H1 (cell line): ENCODE measurements at regions not wholly inside any gene's neighbourhood (a gene's known extent, or its start where the extent isn't known, plus 50 kb on each side); places are given as distances from the start of the nearest gene placed in this dataset.
"Not testable (repeated sequence)": the region's sequence is repeated elsewhere in the genome, so short reads cannot be mapped to it uniquely, and the experiment has no call there.

Experiments
- CTCF ChIA-PET: fragments of 300-600 bp; sonication (Branson Sonifier 250); formaldehyde crosslinking; loops from one replicate; lab custom pipeline; 2021; ENCODE audit not compliant: partially characterized antibody; lab: Charles Lee
- POLR2A ChIA-PET: fragments of 300-600 bp; sonication (Branson Sonifier 250); formaldehyde crosslinking; loops from one replicate; lab custom pipeline; 2021; ENCODE audit warnings: inconsistent platforms; ENCODE audit not compliant: partially characterized antibody; lab: Charles Lee
- DNase-seq, 2 experiments: peaks; one replicate each; pipeline versions ENCODE4 v3.0.0 to v3.0.0-alpha.2; 2010 to 2022; ENCODE audit warnings: low spot score in 2 of 2, low read depth in 1 of 2, mixed read lengths in 1 of 2
- FAIRE-seq: peaks from 2 replicates; lab custom pipeline; 2011; peaks lifted over from hg19 to GRCh38; lab: Jason Lieb, UNC
- H2AFZ ChIP-seq: 2 replicates; pipeline ENCODE4 v1.8.1; 2012; ENCODE audit warnings: low read length, inconsistent platforms
- H2AK5ac ChIP-seq: 2 replicates; pipeline ENCODE4 v1.6.1; 2013; ENCODE audit warnings: low read depth, low read length
- H2BK120ac ChIP-seq: replicated peaks from 2 replicates; pipeline ENCODE3; 2013; ENCODE audit warnings: low read depth, low read length, inconsistent platforms
- H2BK12ac ChIP-seq: 2 replicates; pipeline ENCODE4 v1.6.1; 2013; ENCODE audit warnings: low read depth, low read length
- H2BK15ac ChIP-seq: 2 replicates; pipeline ENCODE4 v1.6.1; 2013; ENCODE audit warnings: low read length
- H2BK20ac ChIP-seq: 2 replicates; pipeline ENCODE4 v1.6.1; 2013; ENCODE audit warnings: low read length
- H2BK5ac ChIP-seq: 2 replicates; pipeline ENCODE4 v1.6.1; 2013; ENCODE audit warnings: low read depth, low read length
- H3K14ac ChIP-seq: 2 replicates; pipeline ENCODE4 v1.6.1; 2013; ENCODE audit warnings: inconsistent platforms; ENCODE audit not compliant: insufficient read length
- H3K18ac ChIP-seq: 2 replicates; pipeline ENCODE4 v1.6.1; 2013; ENCODE audit warnings: low read length; ENCODE audit errors: extremely low read depth
- H3K23ac ChIP-seq: 2 replicates; pipeline ENCODE4 v1.6.1; 2013; ENCODE audit warnings: inconsistent platforms; ENCODE audit not compliant: insufficient read length
- H3K23me2 ChIP-seq: 2 replicates; pipeline ENCODE4 v1.6.1; 2013; ENCODE audit warnings: low read depth, low read length
- H3K27ac ChIP-seq: 2 replicates; pipeline ENCODE4 v1.6.1; 2011; ENCODE audit warnings: low read depth, low read length, inconsistent platforms
- H3K27me3 ChIP-seq, 4 experiments: replicated peaks in 1 of 4; 1 replicate in 1 of 4; 2 replicates in 3 of 4; pipeline versions ENCODE4 v1.6.1 to v1.8.1; 2011 to 2013; ENCODE audit warnings: low read length in 3 of 4, mild to moderate bottlenecking in 3 of 4, inconsistent platforms in 2 of 4, mixed read lengths in 2 of 4, moderate library complexity in 1 of 4; ENCODE audit not compliant: control insufficient read depth in 3 of 4, insufficient read depth in 3 of 4; ENCODE audit errors: extremely low read depth in 1 of 4
- H3K36me3 ChIP-seq, 4 experiments: 2 replicates each; pipeline versions ENCODE4 v1.6.1 to v1.8.1; 2011 to 2013; ENCODE audit warnings: mild to moderate bottlenecking in 4 of 4, low read length in 3 of 4, moderate library complexity in 2 of 4, control low read depth in 1 of 4, inconsistent platforms in 1 of 4; ENCODE audit not compliant: insufficient read depth in 4 of 4, control insufficient read depth in 2 of 4
- H3K4ac ChIP-seq: replicated peaks from 2 replicates; pipeline ENCODE3; 2013; ENCODE audit warnings: low read length, low read depth, mixed read lengths, inconsistent platforms; ENCODE audit not compliant: insufficient read length
- H3K4me1 ChIP-seq, 4 experiments: replicated peaks in 1 of 4; 1 replicate in 1 of 4; 2 replicates in 3 of 4; pipeline versions ENCODE4 v1.6.1 to v1.8.1; 2011 to 2013; ENCODE audit warnings: low read length in 3 of 4, inconsistent platforms in 2 of 4, mixed read lengths in 1 of 4; ENCODE audit not compliant: insufficient read depth in 4 of 4, control insufficient read depth in 3 of 4
- H3K4me2 ChIP-seq, 2 experiments: 2 replicates each; pipeline versions ENCODE4 v1.6.1 to v1.8.1; 2011 to 2013; ENCODE audit warnings: low read depth in 2 of 2, low read length in 2 of 2, control low read depth in 1 of 2, inconsistent platforms in 1 of 2, mild to moderate bottlenecking in 1 of 2; ENCODE audit not compliant: insufficient read depth in 1 of 2
- H3K4me3 ChIP-seq, 4 experiments: fragments of 200-600, 300-600 bp in 1 of 4; sonication (generic), shearing (Covaris generic), sonication (Bioruptor Twin) in 1 of 4; 2 replicates each; pipeline versions ENCODE4 v1.5.1 to v1.8.1; 2011 to 2016; ENCODE audit warnings: low read length in 4 of 4, low read depth in 3 of 4, control low read depth in 2 of 4, inconsistent platforms in 2 of 4, mild to moderate bottlenecking in 2 of 4, mixed read lengths in 1 of 4, moderate library complexity in 1 of 4; ENCODE audit not compliant: insufficient read depth in 2 of 4; ENCODE audit errors: extremely low read depth in 1 of 4
- H3K56ac ChIP-seq: replicated peaks from 2 replicates; pipeline ENCODE3; 2013; ENCODE audit warnings: low read depth, mild to moderate bottlenecking, mixed read lengths, low read length, inconsistent platforms; ENCODE audit not compliant: insufficient read length
- H3K79me1 ChIP-seq: 2 replicates; pipeline ENCODE4 v1.6.1; 2013; ENCODE audit warnings: low read depth, low read length, control low read depth
- H3K79me2 ChIP-seq, 2 experiments: 2 replicates each; pipeline versions ENCODE4 v1.6.1 to v1.8.1; 2012 to 2013; ENCODE audit warnings: low read length in 2 of 2, mild to moderate bottlenecking in 2 of 2, inconsistent platforms in 1 of 2; ENCODE audit not compliant: insufficient read depth in 2 of 2, control insufficient read depth in 1 of 2
- H3K9ac ChIP-seq, 4 experiments: replicated peaks in 1 of 4; 1 replicate in 1 of 4; 2 replicates in 3 of 4; pipeline versions ENCODE4 v1.6.1 to v1.8.1; 2011 to 2013; ENCODE audit warnings: low read depth in 3 of 4, low read length in 3 of 4, control low read depth in 2 of 4, mild to moderate bottlenecking in 2 of 4, moderate library complexity in 2 of 4, inconsistent platforms in 1 of 4; ENCODE audit errors: extremely low read depth in 1 of 4
- H3K9me3 ChIP-seq, 2 experiments: 2 replicates each; pipeline versions ENCODE4 v1.6.1 to v1.8.1; 2012 to 2013; ENCODE audit warnings: mild to moderate bottlenecking in 2 of 2, moderate library complexity in 2 of 2, control low read depth in 1 of 2, inconsistent platforms in 1 of 2, low read depth in 1 of 2, low read length in 1 of 2, mixed read lengths in 1 of 2; ENCODE audit not compliant: insufficient read depth in 2 of 2
- H4K20me1 ChIP-seq, 2 experiments: replicated peaks in 1 of 2; 2 replicates each; pipeline versions ENCODE3 to v1.8.1; 2011 to 2013; ENCODE audit warnings: inconsistent platforms in 2 of 2, low read length in 2 of 2, mild to moderate bottlenecking in 1 of 2; ENCODE audit not compliant: insufficient read depth in 2 of 2, control insufficient read depth in 1 of 2
- H4K5ac ChIP-seq: 2 replicates; pipeline ENCODE4 v1.6.1; 2013; ENCODE audit warnings: low read length, low read depth, mixed read lengths, inconsistent platforms; ENCODE audit not compliant: insufficient read length
- H4K8ac ChIP-seq: 2 replicates; pipeline ENCODE4 v1.8.0; 2013; ENCODE audit warnings: mild to moderate bottlenecking, moderate library complexity, low read length, inconsistent platforms; ENCODE audit not compliant: insufficient read depth; ENCODE audit errors: extremely low read depth
- H4K91ac ChIP-seq: replicated peaks from 2 replicates; pipeline ENCODE3; 2013; ENCODE audit warnings: low read length, mixed read lengths, inconsistent platforms; ENCODE audit not compliant: insufficient read length
- WGBS, 2 experiments: shearing (Covaris generic) in 1 of 2; methylation state at CpG; one replicate each; pipeline versions ENCODE4 v1.1.6 to v1.1.7; 2013 to 2015; ENCODE audit warnings: low lambda C conversion rate in 2 of 2, mixed read lengths in 2 of 2, inconsistent platforms in 1 of 2, low coverage in 1 of 2, missing lambda C conversion rate in 1 of 2; ENCODE audit not compliant: insufficient replicate concordance in 2 of 2, insufficient coverage in 1 of 2, insufficient read length in 1 of 2; ENCODE audit errors: extremely low coverage in 1 of 2, missing lambda C conversion rate in 1 of 2; 5-methylcytosine and 5-hydroxymethylcytosine counted together

DNA sequence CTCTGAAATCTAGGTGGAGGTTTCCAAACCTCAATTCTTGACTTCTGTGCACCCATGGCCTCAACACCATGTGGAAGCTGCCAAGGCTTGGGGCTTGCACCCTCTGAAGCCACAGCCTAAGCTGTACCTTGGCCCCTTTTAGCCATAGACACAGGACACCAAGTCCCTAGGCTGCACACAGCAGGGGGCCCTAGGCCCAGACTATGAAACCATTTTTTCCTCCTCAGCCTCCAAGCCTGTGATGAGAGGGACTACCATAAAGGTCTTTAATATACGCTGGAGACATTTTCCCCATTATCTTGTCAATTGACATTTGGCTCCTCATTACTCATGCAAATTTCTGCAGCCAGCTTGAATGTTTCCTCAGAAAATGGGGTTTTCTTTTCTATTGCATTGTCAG is 53.7 kb upstream of the RASGRF1 start:
- H3K36me3 ChIP-seq, H2BK20ac ChIP-seq, H2AFZ ChIP-seq, H3K79me2 ChIP-seq, H2BK12ac ChIP-seq, H3K4me3 ChIP-seq, POLR2A ChIA-PET, H3K14ac ChIP-seq, H3K79me1 ChIP-seq, H3K9ac ChIP-seq, H4K8ac ChIP-seq, H3K23me2 ChIP-seq, H4K20me1 ChIP-seq, H3K4ac ChIP-seq, H3K56ac ChIP-seq, H2BK120ac ChIP-seq, H3K4me2 ChIP-seq, H3K27ac ChIP-seq, H2BK5ac ChIP-seq, H2AK5ac ChIP-seq, H3K4me1 ChIP-seq, H3K27me3 ChIP-seq, H4K91ac ChIP-seq, H2BK15ac ChIP-seq, H3K23ac ChIP-seq, H3K18ac ChIP-seq, FAIRE-seq, H4K5ac ChIP-seq, DNase-seq: not testable (repeated sequence)
- peaks cover 33 to 36% of the 10 kb centered on the region in 2 experiments for H3K9me3 ChIP-seq
- CTCF ChIA-PET, result interaction anchor here (1.3 to 2.7 kb wide), 2 partner anchors 13 to 24 kb away, joined by 3 to 9 read pairs; no protein-coding TSS in a partner anchor
- WGBS, 2 experiments, result 80% methylated on average over 1 of the region's 1 CpG; no CpG with 5 or more reads in 1 of the 2 experiments
